ENCODE measurements at regions not wholly inside any gene's neighbourhood (a gene's known extent, or its start where the extent isn't known, plus 50 kb on each side); places are given as distances from the start of the nearest gene placed in this dataset.
"Not testable (repeated sequence)": the region's sequence is repeated elsewhere in the genome, so short reads cannot be mapped to it uniquely, and the experiment has no call there.

DNA sequence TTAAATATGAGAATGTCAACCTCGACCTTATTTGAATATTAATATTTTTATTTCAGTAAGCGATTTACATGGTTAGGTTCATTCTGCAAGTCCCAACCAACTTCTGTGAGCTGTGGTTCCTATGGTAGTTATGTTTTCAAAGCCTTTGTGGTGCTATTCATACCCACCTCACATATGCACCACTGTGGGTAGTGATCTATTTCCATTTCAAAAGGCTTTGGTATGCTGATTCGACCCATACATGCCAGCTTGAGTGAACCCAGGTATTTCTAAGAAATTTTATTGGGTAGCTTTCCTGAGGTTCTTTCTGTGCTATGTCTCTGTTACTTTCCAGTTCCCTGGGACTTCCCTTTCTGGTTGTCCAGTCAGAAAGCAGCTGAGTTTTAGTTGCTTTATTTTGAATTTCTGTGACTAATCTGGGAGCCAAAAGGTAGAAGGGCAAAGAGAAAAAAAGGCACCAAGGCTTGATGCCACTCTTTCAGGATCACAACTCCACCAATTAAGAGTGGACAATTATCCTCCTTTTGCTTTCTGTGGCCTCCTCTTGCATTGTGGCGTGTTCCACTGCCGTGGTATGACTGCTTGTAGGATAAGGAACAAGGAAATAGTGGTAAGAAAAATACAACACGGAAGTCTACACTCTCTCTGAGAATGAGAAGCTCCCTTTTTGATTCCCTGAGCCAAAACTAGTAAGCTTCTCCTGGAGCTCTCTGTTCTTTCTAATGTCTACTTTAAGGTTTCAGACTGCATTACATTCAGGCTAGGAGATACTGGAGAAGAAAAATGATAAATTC is 729.1 kb downstream of the NOVA1 start:
- DNase-seq (ENCODE audit: low spot score): peak; percentile 2

DNA sequence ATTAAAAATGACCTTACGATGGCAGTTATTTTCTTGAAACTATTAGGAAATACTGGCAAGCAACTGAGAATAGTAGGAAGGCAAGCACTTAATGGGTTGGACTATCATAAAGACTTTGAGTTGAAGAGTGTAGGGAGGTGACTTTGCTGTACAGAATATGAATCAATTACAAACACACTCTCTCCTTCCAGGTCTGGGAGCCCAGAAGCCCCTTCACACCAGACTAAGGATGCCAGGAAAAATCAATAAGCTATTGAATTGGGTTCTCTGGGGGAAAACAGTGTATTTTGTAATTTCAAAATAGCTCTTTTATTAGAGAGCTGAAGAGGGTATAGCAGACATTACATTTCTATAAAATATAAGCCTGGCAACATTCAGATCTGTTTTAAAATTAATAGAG is 736.4 kb downstream of the NOVA1 start:
- DNase-seq (ENCODE audit: low spot score): no peak

DNA sequence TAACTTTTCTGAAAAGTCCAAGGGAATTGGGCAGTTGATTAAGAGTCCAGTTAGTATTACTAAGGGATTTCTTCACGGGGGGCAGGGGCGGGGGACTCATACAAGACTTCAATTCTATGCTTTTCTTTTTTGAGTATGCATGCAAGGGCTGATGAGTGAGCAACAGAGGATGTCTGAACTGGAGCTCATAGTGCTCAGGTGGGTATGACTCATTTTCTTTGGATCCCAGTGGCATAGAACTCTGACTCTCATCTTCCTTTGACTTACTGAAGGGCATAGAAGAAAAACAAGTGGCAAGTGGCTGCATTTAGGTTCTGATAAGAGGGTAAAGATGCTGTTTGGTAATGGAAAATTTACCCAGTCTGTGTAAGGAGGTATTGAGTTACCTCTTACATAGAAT is 749.2 kb downstream of the NOVA1 start:
- DNase-seq (ENCODE audit: low spot score): no peak

DNA sequence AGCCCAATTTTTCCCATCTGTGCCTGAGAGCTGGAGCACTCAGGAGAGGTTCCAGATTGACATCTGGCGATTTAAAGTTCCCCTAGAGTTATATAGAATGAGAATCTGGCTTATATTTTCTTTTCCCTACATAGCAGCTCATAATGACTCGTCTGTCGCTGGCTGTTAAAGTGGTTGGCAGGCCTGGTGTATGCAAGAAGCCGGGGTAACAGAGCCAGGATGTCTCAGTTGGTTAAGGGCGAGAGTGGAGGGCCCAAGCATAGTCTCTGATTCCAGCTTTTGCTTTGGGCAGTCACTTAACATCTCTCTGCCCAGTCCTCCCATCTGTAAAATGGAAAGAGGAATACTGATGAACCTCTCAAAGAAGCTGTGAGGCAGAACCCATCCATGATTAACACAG is 751.6 kb downstream of the NOVA1 start:
- DNase-seq (ENCODE audit: low spot score): no peak

DNA sequence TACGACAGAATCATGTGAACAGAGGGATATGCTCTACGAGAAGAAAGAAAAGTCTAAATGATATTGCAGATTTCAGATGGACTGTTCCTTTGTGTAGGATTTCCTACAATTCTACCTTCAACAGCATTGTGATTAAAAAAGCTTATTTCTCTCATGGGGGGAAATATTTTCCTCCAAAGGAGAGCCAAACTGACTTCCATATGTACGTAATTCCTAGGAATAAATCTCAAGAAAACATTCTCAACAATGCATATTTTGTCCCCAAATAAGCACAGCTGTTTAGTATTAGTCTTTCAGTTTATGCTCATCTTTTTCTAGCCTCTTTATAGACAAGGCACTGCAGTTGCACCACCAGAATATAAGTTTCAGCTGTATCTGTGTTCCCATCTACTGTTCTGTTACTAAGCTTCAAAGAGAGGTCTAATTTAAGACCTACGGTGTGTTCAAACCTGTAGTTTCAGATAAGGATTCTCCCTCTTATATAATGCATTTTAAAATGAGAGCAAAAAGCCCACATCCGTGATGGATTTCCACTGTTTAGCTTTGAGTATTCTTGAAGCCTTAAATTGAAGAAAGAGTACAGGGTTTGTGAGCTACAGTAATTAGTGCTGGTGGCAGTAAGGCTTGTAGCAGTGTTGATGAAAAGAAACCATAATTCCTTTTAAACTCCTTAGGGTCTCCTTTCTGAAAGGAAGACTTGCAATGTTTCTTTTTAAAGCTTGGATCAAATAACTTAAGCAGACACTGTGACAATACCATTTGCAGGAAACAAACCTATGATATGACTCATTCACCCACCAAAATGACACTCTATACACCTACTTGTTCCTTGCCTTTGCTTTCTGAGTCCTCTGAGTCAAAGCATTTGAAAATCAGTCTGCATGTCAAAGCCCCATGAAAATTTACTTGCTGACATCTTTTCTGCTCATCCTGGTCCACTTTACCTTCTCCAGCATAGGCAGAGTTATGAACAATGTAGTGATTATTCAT is 754.1 kb downstream of the NOVA1 start:
- no peak for DNase-seq (ENCODE audit: low spot score)

DNA sequence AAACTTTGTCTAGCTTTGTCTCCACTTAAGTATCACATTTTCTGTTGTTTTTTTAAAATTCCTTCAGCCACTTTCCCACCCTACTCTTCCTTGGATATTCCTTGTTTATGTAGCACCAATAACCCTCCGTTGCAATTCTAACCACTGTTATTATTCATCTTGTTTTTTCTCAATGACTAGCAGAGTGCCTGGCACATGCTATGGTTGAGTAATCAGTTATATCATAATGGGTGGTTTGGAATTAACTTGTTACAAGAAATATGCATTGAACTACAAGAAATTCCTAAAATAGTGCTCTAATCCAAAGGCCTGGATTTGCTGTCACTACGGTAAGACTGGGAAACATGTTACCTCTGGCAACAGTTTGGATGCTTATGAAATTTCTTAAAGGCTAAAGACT is 756.6 kb downstream of the NOVA1 start:
- DNase-seq (ENCODE audit: low spot score): no peak

DNA sequence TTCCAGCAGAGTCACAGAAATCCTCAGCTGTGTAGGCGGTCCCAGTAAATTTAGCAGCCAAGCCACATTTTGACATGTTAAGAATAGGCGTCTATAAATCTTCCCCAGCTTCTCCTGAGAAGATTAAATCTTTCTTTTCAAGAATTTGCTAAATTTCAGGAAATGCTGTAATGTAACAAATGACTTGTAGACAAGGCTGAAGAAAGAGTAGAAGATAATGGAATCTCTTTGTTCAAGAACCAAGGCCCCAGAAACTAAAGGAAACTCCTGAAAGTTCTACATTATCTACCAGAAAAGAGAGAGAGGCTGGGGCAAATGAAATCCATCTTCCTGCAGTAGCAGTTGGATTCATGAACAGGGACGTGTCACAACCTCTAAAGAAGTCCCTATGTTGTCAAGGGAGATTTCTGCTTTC is 760.3 kb downstream of the NOVA1 start:
- no peak for DNase-seq (ENCODE audit: low spot score)

DNA sequence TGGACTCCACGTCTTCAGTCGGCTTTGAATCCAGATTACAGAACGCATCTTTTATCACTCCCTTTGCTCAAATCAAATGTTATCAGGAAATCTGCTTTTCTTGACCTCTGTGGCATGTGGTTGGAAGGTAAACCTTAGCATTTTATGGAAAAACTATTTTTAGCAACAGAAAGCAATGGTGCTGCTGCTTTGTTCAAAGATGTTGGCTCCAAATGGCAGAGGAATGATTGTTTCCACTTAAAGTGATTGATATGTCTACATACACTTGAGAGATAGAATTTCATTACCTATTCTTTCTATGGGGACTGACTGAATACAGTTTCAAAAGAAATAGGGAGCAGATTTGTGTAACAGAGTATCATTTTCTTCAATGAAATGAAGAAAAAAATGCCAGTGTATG is 761.2 kb downstream of the NOVA1 start:
- no peak for DNase-seq (ENCODE audit: low spot score)

DNA sequence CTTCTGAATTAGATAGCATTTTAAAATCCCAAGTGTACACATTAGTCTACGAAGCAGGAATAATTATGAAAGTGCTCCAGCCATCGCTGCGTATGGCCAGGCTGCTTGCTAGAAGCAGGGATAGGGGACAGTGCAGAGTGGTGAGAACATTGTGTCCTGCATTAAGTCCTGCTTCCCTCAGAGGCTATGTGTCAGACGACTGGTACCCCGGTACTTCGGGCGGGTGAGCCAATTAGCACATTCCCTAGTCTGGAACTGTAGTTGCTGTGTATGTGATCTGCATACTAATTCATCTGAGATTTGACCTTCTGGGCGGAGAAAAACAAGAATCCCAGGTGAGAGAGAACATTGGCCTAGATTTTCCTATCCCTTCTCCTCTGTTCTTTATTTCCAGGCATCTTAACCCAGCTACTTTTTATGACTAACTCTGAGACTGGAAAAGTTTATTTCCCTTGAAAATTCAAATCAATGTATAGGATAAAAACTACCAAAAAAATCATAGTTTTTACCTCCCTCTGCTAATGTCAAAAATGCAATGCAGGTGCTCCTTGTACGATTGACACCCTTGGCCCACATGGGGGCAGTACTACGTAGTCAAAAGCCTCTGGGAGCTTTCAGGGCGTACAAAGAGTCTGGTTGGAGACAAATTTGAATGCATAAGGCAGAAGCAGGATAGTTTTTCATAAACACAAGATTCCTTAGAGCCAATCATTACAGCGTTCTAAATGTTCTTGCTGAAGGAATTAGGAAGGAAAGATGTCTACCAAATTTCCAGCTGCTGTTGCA is 764.3 kb downstream of the NOVA1 start:
- DNase-seq (ENCODE audit: low spot score): peak; percentile 13

DNA sequence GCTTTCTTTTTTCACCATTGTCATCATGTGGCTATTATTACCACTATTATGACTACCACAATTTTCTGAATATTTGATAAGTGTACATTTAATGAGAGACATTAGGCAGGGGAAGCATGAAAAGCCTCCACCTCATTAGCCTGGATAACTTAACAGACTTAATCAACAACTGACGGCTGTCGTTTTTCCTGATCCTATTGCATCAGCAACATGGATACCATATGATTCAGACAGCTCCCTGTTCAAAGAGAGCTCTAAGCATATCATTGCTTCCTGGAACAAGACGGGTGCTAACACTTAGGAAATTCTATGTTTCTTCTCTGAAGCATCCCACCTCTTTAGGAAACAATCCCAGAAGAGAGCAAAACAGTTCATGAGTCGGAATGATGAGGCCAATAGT is 765.2 kb downstream of the NOVA1 start:
- no peak for DNase-seq (ENCODE audit: low spot score)

DNA sequence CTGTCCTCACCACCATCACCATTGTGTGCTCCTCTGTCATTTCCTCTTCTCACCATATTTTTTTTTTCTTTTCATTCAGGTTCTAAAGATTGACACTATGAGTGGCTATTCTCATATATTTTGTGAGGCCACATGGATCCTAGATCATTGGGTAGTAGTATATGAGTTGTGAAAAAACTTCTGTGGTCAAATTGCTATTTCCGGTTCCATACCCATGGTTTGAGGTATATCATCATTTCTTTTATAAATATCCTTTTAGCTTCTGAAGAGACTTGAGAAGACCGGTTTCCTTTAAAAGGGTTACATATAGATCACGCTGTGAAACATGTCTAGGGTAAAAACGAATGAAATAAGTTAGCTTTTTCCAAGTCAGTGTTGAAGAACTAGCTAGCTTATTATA is 769.3 kb downstream of the NOVA1 start:
- DNase-seq (ENCODE audit: low spot score): no peak

DNA sequence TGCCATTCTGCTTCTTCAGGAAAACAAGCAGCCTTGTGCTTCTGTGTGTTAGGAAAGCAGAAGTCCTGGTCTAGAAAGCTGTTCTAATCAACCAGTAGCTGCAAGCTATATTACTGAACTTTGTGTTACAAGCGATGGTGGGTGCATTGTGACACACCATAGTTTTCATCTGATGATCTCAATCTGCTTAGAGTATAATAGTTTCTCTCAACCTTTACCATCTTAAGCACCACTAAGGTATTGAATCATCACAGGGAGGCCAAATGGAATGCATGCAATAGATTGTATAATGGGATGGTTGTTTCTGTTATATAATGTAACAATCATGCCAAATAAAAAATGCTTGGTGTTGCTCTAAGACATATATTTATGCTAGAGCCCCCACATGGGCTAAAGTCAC is 771.7 kb downstream of the NOVA1 start:
- no peak for DNase-seq (ENCODE audit: low spot score)

DNA sequence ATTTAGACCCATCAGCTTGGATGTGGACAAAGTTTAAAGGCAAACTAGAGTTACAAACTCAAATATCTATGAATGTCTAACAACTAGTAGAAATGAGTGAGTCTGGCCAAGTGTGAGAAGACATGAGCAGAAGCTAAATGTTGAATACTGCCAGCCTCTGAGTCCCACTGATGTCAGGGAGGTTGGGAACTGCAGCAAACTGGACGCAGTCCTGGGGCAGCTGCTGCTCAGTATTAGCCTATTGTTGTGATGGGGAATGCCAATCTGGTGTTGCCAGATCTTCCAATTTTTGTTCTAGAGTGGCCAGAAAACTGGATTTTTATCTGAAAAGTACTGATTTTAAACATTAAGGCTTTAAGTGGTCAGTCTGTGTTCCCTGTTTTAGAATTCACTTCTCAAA is 770.4 kb upstream of the STXBP6 start:
- no peak for DNase-seq (ENCODE audit: low spot score)

DNA sequence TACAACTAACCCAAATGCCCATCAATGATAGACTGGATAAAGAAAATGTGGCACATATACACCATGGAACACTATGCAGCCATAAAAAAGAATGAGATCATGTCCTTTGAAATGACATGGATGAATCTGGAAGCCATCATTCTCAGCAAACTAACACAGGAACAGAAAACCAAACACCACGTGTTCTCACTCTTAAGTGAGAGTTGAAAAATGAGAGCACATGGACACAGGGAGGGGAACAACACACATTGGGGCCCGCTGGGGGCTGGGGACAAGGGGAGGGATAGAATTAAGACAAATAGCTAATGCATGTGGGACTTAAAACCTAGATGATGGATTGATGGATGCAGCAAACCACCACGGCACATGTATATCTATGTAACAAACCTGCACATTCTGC is 764.7 kb upstream of the STXBP6 start:
- DNase-seq (ENCODE audit: low spot score): not testable (repeated sequence)

DNA sequence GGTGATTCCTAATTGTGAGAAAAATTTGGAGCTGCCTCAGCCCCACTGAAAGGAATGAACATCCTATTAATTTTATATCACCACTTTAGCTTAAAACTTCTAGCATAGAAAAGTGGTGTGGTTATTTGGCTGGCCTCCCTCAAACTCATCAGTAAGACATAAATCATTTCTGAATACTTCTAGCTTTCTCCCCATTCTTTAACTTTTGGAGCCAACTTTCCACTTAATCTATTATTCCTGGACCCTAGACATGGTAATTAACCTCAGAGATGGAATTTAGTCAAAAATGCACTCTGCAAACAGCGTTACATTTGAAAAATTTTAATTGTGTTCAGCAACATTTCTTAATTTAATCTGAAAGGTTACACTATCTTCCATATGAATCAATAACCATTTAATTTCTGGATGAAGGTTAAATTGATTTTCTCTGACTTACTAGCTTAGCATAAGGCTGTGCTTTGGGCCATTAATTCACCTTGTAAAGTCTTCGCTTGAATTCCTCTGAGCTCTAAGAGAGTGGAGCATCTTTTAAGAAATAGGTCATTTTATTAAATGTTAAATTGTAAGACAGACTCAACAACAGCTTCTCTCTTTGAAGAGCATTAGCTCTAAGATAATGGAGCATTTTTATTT is 753.6 kb upstream of the STXBP6 start:
- no peak for DNase-seq (ENCODE audit: low spot score)

DNA sequence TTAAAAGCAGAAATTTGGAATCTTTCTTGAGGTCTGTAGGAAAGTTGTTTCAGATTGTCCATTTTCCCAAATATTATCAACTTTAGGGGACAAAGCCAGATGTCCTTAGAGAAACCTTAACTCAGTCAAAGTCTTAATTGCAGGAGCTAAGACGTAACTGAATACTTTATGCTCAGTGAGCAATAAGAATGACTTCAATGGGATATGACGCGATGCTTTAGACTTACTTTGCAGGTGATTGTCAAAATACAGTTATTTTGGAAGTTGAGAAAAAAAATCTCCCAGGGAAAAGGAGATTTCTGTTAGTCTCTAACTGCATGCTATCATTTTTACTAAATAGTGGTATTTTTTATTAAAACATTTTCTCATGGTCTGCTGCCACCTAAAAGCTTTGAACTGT is 750.9 kb upstream of the STXBP6 start:
- no peak for DNase-seq (ENCODE audit: low spot score)

DNA sequence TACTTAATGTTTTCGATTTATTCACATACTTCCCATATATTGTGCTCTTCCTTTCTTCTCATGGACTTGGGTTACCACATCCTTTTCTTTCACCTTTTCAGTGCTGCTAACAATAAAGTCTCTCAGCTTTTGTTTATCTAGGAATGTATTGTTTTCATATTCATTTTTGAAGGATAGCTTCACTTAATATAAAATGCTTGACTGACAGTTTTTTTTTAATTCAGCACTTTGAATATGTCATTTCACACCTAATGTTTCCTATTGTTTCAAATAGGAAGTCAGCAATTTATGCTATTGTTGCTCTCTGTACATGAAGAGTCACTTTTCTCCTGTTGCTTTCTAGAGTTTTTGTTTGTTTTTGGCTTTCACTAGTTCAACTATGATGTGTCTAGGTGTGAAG is 738.3 kb upstream of the STXBP6 start:
- no peak for DNase-seq (ENCODE audit: low spot score)

DNA sequence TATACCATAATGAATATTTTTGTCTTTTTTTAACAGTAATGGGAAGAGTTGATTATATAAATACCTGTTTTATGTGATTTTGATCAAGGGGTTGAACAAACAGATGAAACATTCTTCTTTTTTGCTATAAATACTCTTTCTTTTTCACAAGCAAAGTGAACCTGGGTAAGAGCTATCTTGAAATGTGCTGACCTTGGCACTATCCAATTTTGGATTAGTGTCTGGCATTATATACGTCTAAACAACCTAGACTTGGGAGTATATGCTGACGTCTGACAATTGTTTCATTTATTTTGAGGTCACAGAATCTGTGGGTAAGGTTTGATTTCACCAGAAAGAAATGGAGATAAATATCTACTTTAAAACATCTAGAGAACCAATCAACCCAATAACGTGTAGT is 716.0 kb upstream of the STXBP6 start:
- no peak for DNase-seq (ENCODE audit: low spot score)

DNA sequence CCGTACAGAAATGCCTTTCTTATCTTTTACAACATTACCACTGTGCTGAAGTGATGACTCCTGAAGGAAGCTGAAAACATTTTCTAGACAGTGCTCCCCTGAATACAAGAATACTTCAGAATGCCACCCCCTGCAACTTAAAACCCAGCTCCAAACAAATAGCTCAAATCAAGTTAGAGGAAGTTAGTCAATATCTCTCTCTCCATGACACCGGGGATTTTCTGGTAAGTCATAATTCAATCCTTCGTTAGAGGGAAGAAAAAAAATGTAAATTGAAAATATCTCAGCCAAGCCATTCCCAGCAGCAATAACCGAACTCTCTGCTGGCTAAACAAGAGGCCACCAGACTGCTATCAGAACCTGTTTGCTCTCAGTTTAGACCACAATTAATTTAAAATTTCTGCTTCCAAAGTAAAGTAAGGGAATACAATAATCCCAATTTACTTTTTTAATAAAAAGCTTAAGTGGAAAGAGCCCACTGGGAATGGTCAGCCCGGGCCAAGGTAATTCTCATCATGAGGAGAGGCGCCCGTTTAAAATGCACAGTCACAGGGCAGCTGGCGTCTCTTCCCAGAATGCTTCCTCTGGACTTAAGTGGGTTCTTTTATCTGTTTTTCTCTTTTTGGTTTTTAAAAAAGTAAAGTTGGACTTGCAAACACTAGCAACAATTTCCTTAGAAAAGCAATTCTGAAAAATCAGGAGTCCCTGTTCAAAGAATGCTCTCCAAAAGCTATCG is 710.1 kb upstream of the STXBP6 start:
- no peak for DNase-seq (ENCODE audit: low spot score)

DNA sequence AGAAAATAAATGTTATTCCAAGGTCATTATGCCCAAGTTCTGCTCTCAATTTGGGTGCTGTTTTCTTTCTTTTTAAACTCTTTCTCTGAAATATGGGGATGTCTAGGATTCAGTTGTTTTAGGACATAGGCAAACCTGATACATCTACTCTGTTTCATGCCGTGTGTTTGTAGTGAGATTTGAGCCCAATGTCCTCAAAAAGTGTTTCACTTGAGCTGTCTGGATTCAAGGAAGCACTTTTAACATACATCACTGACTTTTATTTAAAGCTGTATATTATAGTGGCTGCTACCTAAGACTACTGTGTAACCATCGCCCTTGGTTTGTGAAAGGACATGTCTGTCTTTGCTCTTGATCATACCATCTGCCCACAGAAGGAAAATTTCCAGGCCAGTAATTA is 709.3 kb upstream of the STXBP6 start:
- DNase-seq (ENCODE audit: low spot score): no peak

DNA sequence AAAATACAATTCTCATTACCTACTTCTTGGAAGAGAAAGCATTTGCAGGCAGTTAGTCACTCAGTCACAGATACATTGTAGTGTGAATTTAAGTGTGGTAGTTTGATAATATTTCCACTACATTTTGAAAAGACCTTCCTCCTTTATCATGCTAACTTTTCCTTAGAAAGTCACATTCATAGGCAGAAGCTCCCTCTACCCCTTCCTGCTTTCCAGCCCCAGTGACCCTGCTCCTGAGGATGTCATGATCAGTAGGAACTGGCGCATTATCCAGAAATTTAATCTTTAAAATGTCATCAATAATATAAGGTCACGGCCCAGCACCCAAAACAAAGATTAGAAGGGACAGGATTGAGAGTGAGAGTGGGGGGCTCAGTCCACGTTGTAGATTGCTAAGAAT is 707.4 kb upstream of the STXBP6 start:
- no peak for DNase-seq (ENCODE audit: low spot score)

All from LoVo (cell line).